ENCODE measurements at regions not wholly inside any gene's neighbourhood (a gene's known extent, or its start where the extent isn't known, plus 50 kb on each side); places are given as distances from the start of the nearest gene placed in this dataset.

DNA sequence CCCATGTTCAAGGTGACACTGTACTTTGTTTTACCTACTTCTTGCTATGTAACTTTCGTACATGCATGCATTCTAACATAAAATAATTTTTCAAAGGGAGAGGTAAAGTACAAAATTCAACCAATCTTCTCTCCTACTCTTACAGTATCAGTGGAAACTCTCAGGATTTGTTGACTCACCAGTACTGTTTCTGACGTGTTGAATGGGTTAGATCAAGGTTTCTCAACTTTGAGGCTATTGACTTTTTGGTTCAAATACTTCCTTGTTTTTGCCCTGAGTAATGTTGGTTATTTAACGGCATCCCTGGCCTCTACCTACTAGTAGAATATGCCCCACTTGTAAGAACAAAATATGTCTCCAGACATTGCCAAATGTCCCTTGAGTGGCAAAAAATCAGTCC is 94.6 kb upstream of the SMAD1 start:
- H3K36me3 ChIP-seq (ENCODE audit: control insufficient read depth in 4 of 4, insufficient read depth in 4 of 4, low read length in 3 of 4): no peaks in the 10 kb centered on the region
- no peak overlapping the region for H3K4me3 ChIP-seq (ENCODE audit: control insufficient read depth in 1 of 7, extremely low read depth in 1 of 7, insufficient read depth in 4 of 7, low read depth in 2 of 7, low read length in 6 of 7)
- 100% methylated on average over 2 of the region's 3 CpGs for WGBS (ENCODE audit: insufficient coverage)
- H3K27me3 ChIP-seq (replicated peaks in 2 of 5; ENCODE audit: control insufficient read depth in 4 of 5, insufficient read depth in 5 of 5, low read length in 4 of 5): no peaks in the 10 kb centered on the region
- H3K9me3 ChIP-seq (ENCODE audit: control extremely low read depth in 1 of 5, control insufficient read depth in 4 of 5, insufficient read depth in 2 of 5, low read depth in 1 of 5, low read length in 4 of 5): peaks cover 0 to 4% (median 0%) of the 10 kb centered on the region in 5 experiments
- no peak for DNase-seq
- ChIA-PET CTCF (no interaction called here), POLR2A (no interaction called here)
- no peaks in the 10 kb centered on the region for H3K4me1 ChIP-seq (ENCODE audit: control extremely low read depth in 1 of 4, control insufficient read depth in 4 of 4, insufficient read depth in 4 of 4, low read length in 3 of 4)
- H3K27ac ChIP-seq (ENCODE audit: insufficient read depth in 1 of 2, low read depth in 1 of 2, low read length in 2 of 2, poor library complexity in 1 of 2, severe bottlenecking in 2 of 2): no peak overlapping the region

GRCh38 chr4:145381163-145381562 is 100.5 kb upstream of the SMAD1 start:
- Histone ChIP-seq H3K4me1 (ENCODE audit: control extremely low read depth in 1 of 4, control insufficient read depth in 4 of 4, insufficient read depth in 4 of 4, low read length in 3 of 4) (no peaks in the 10 kb centered on the region), H3K9me3 (ENCODE audit: control extremely low read depth in 1 of 5, control insufficient read depth in 4 of 5, insufficient read depth in 2 of 5, low read depth in 1 of 5, low read length in 4 of 5) (peaks cover 0 to 4% (median 0%) of the 10 kb centered on the region in 5 experiments), H3K27ac (ENCODE audit: insufficient read depth in 1 of 2, low read depth in 1 of 2, low read length in 2 of 2, poor library complexity in 1 of 2, severe bottlenecking in 2 of 2) (no peak overlapping the region), H3K36me3 (ENCODE audit: control insufficient read depth in 4 of 4, insufficient read depth in 4 of 4, low read length in 3 of 4) (no peaks in the 10 kb centered on the region), H3K27me3 (replicated peaks in 2 of 5; ENCODE audit: control insufficient read depth in 4 of 5, insufficient read depth in 5 of 5, low read length in 4 of 5) (no peaks in the 10 kb centered on the region), H3K4me3 (ENCODE audit: control insufficient read depth in 1 of 7, extremely low read depth in 1 of 7, insufficient read depth in 4 of 7, low read depth in 2 of 7, low read length in 6 of 7) (no peak overlapping the region)
- ChIA-PET POLR2A (no interaction called here), CTCF (no interaction called here)
- WGBS (ENCODE audit: insufficient coverage): no CpG with 5 or more reads among the region's 1 CpG
- DNase-seq: no peak

- Histone ChIP-seq H3K9me3 (ENCODE audit: control extremely low read depth in 1 of 5, control insufficient read depth in 4 of 5, insufficient read depth in 2 of 5, low read depth in 1 of 5, low read length in 4 of 5) (no peaks in the 10 kb centered on the region), H3K4me3 (ENCODE audit: control insufficient read depth in 1 of 7, extremely low read depth in 1 of 7, insufficient read depth in 4 of 7, low read depth in 2 of 7, low read length in 6 of 7) (no peak overlapping the region), H3K36me3 (ENCODE audit: control insufficient read depth in 4 of 4, insufficient read depth in 4 of 4, low read length in 3 of 4) (no peaks in the 10 kb centered on the region), H3K27ac (ENCODE audit: insufficient read depth in 1 of 2, low read depth in 1 of 2, low read length in 2 of 2, poor library complexity in 1 of 2, severe bottlenecking in 2 of 2) (no peak overlapping the region), H3K27me3 (replicated peaks in 2 of 5; ENCODE audit: control insufficient read depth in 4 of 5, insufficient read depth in 5 of 5, low read length in 4 of 5) (no peaks in the 10 kb centered on the region), H3K4me1 (ENCODE audit: control extremely low read depth in 1 of 4, control insufficient read depth in 4 of 4, insufficient read depth in 4 of 4, low read length in 3 of 4) (no peaks in the 10 kb centered on the region)
- DNase-seq: no peak
- POLR2A ChIA-PET: no interaction called here
- CTCF ChIA-PET: no interaction called here
Observed at GRCh38 chr4:145380123-145380522, 101.5 kb upstream of the SMAD1 start.

GRCh38 chr4:145375416-145375815 is 106.2 kb upstream of the SMAD1 start:
- H3K9me3 ChIP-seq (ENCODE audit: control extremely low read depth in 1 of 5, control insufficient read depth in 4 of 5, insufficient read depth in 2 of 5, low read depth in 1 of 5, low read length in 4 of 5): no peaks in the 10 kb centered on the region
- H3K4me3 ChIP-seq (ENCODE audit: control insufficient read depth in 1 of 7, extremely low read depth in 1 of 7, insufficient read depth in 4 of 7, low read depth in 2 of 7, low read length in 6 of 7): no peak overlapping the region
- ChIA-PET POLR2A (no interaction called here), CTCF (no interaction called here)
- H3K36me3 ChIP-seq (ENCODE audit: control insufficient read depth in 4 of 4, insufficient read depth in 4 of 4, low read length in 3 of 4): no peaks in the 10 kb centered on the region
- DNase-seq: no peak
- no peak overlapping the region for H3K27ac ChIP-seq (ENCODE audit: insufficient read depth in 1 of 2, low read depth in 1 of 2, low read length in 2 of 2, poor library complexity in 1 of 2, severe bottlenecking in 2 of 2)
- no peaks in the 10 kb centered on the region for H3K27me3 ChIP-seq (replicated peaks in 2 of 5; ENCODE audit: control insufficient read depth in 4 of 5, insufficient read depth in 5 of 5, low read length in 4 of 5)
- H3K4me1 ChIP-seq (ENCODE audit: control extremely low read depth in 1 of 4, control insufficient read depth in 4 of 4, insufficient read depth in 4 of 4, low read length in 3 of 4): no peaks in the 10 kb centered on the region
- 98% methylated on average over 17 of the region's 20 CpGs for WGBS (ENCODE audit: insufficient coverage)

DNA sequence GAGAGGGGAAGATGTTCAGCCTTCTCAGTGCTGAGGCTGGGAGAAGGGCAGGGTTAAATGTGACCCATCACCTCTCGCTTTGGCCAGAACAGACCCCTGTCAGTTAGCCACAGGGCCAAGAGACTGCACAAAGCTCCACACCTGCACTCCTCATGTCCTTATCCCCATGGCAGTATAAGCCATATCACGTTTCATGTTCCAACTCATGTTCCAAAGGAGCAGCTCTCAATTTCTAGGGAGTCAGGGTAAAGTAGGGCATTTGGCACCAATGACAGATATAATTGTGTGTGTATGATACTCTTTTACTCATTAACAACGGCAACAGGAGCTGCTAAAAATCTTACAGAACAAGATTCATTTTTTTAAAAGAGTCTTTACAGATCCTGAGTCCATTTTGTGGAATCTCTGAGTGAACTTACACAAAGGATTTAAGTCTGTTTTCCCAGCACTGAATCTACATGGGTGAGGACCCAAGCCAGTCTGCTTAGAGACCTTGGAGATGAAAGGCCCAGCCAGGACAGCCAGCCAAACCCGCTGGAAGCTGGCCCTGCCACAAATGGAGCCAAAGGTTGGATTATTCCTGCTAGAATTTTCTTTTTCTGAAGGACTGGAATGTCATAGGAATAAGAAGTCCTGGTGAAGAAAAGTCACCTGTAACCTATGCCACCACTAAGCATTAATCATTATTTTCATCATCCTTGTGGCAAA is 129.1 kb upstream of the SMAD1 start:
- POLR2A ChIA-PET: no interaction called here

DNA sequence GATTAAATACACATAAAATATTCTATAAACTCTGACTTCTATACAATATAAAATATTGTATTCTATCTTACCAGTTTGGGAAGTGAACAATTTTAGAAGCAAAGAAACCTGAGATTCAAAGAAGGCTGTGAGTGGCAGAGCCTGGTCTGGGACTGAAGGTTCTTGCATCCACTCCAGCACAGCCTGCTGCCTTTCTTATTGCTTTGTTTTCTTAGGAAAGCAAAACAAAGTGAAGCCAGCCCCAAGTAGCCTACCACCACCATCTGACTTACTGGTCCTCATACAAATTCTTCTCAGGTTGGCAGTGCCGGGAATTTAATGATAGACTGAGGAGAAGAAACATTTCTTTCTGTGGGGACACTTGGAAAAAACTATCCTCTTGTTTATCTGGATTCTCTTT is 129.7 kb upstream of the SMAD1 start:
- ChIA-PET POLR2A (no interaction called here), CTCF (no interaction called here)
- DNase-seq: no peak
- no peaks in the 10 kb centered on the region for H3K36me3 ChIP-seq (ENCODE audit: control insufficient read depth in 4 of 4, insufficient read depth in 4 of 4, low read length in 3 of 4)
- no peaks in the 10 kb centered on the region for H3K9me3 ChIP-seq (ENCODE audit: control extremely low read depth in 1 of 5, control insufficient read depth in 4 of 5, insufficient read depth in 2 of 5, low read depth in 1 of 5, low read length in 4 of 5)
- no peak overlapping the region for H3K27ac ChIP-seq (ENCODE audit: insufficient read depth in 1 of 2, low read depth in 1 of 2, low read length in 2 of 2, poor library complexity in 1 of 2, severe bottlenecking in 2 of 2)
- no CpG with 5 or more reads among the region's 1 CpG for WGBS (ENCODE audit: insufficient coverage)
- H3K4me1 ChIP-seq (ENCODE audit: control extremely low read depth in 1 of 4, control insufficient read depth in 4 of 4, insufficient read depth in 4 of 4, low read length in 3 of 4): no peaks in the 10 kb centered on the region
- H3K27me3 ChIP-seq (replicated peaks in 2 of 5; ENCODE audit: control insufficient read depth in 4 of 5, insufficient read depth in 5 of 5, low read length in 4 of 5): no peaks in the 10 kb centered on the region
- H3K4me3 ChIP-seq (ENCODE audit: control insufficient read depth in 1 of 7, extremely low read depth in 1 of 7, insufficient read depth in 4 of 7, low read depth in 2 of 7, low read length in 6 of 7): no peak overlapping the region

More for the DNA sequence above, 129.1 kb upstream of the SMAD1 start:
- no peaks in the 10 kb centered on the region for H3K9me3 ChIP-seq (ENCODE audit: control extremely low read depth in 1 of 5, control insufficient read depth in 4 of 5, insufficient read depth in 2 of 5, low read depth in 1 of 5, low read length in 4 of 5)
- WGBS (ENCODE audit: insufficient coverage): 100% methylated on average over 1 of the region's 4 CpGs
- H3K4me1 ChIP-seq (ENCODE audit: control extremely low read depth in 1 of 4, control insufficient read depth in 4 of 4, insufficient read depth in 4 of 4, low read length in 3 of 4): no peaks in the 10 kb centered on the region
- CTCF ChIA-PET: no interaction called here
- no peak for DNase-seq
- H3K27ac ChIP-seq (ENCODE audit: insufficient read depth in 1 of 2, low read depth in 1 of 2, low read length in 2 of 2, poor library complexity in 1 of 2, severe bottlenecking in 2 of 2): no peak overlapping the region
- H3K4me3 ChIP-seq (ENCODE audit: control insufficient read depth in 1 of 7, extremely low read depth in 1 of 7, insufficient read depth in 4 of 7, low read depth in 2 of 7, low read length in 6 of 7): no peak overlapping the region
- no peaks in the 10 kb centered on the region for H3K36me3 ChIP-seq (ENCODE audit: control insufficient read depth in 4 of 4, insufficient read depth in 4 of 4, low read length in 3 of 4)
- H3K27me3 ChIP-seq (replicated peaks in 2 of 5; ENCODE audit: control insufficient read depth in 4 of 5, insufficient read depth in 5 of 5, low read length in 4 of 5): no peaks in the 10 kb centered on the region

DNA sequence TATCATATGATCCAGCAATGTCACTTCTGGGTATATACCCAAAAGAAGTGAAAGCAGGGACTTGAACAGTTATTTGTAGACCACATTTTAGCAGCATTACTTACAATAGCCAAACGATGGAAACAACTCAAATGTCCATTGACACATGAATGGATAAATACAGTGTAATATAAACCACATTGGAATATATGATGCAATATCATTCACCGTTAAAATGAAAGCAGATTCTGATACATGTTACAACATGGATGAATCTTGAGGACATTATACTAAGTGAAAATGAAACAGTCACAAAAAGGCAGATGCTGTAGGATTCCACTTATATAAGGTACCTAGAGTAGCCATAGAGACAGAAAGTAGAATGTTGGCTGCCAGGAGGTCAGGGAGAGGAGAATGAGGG is 130.5 kb upstream of the SMAD1 start:
- no peak overlapping the region for H3K4me3 ChIP-seq (ENCODE audit: control insufficient read depth in 1 of 7, extremely low read depth in 1 of 7, insufficient read depth in 4 of 7, low read depth in 2 of 7, low read length in 6 of 7)
- no peaks in the 10 kb centered on the region for H3K9me3 ChIP-seq (ENCODE audit: control extremely low read depth in 1 of 5, control insufficient read depth in 4 of 5, insufficient read depth in 2 of 5, low read depth in 1 of 5, low read length in 4 of 5)
- ChIA-PET POLR2A (no interaction called here), CTCF (no interaction called here)
- no peaks in the 10 kb centered on the region for H3K4me1 ChIP-seq (ENCODE audit: control extremely low read depth in 1 of 4, control insufficient read depth in 4 of 4, insufficient read depth in 4 of 4, low read length in 3 of 4)
- H3K27me3 ChIP-seq (replicated peaks in 2 of 5; ENCODE audit: control insufficient read depth in 4 of 5, insufficient read depth in 5 of 5, low read length in 4 of 5): no peaks in the 10 kb centered on the region
- WGBS (ENCODE audit: insufficient coverage): no CpG with 5 or more reads among the region's 2 CpGs
- no peak for DNase-seq
- no peak overlapping the region for H3K27ac ChIP-seq (ENCODE audit: insufficient read depth in 1 of 2, low read depth in 1 of 2, low read length in 2 of 2, poor library complexity in 1 of 2, severe bottlenecking in 2 of 2)
- H3K36me3 ChIP-seq (ENCODE audit: control insufficient read depth in 4 of 4, insufficient read depth in 4 of 4, low read length in 3 of 4): no peaks in the 10 kb centered on the region

Measured in common myeloid progenitor, CD34-positive (primary cell).